RPMI7951 (cell line): ENCODE measurements at regions not wholly inside any gene's neighbourhood (a gene's known extent, or its start where the extent isn't known, plus 50 kb on each side); places are given as distances from the start of the nearest gene placed in this dataset.

Source experiments
- DNase-seq: peaks from one replicate; pipeline ENCODE4 v3.0.0-alpha.2; 2012; ENCODE audit warnings: low read depth

GRCh38 chr5:91741764-91742505 is 358.8 kb upstream of the ARRDC3 start:
- DNase-seq, result no peak

GRCh38 chr5:91730026-91730425 is 346.9 kb upstream of the ARRDC3 start:
- DNase-seq, result no peak

- DNase-seq, result no peak
Measured at GRCh38 chr5:91727463-91727862, 344.3 kb upstream of the ARRDC3 start.

- DNase-seq, result no peak
Measured at GRCh38 chr5:91722736-91723467, 339.8 kb upstream of the ARRDC3 start.

GRCh38 chr5:91712718-91713117 is 329.6 kb upstream of the ARRDC3 start:
- no peak for DNase-seq

- DNase-seq, result no peak
Measured at GRCh38 chr5:91707521-91707841, 324.4 kb upstream of the ARRDC3 start.

- no peak for DNase-seq
Measured at GRCh38 chr5:91706785-91707520, 323.8 kb upstream of the ARRDC3 start.

GRCh38 chr5:91703128-91703527 is 320.0 kb upstream of the ARRDC3 start:
- no peak for DNase-seq

- no peak for DNase-seq
Measured at GRCh38 chr5:91699429-91699828, 316.3 kb upstream of the ARRDC3 start.

GRCh38 chr5:91691592-91691991 is 308.5 kb upstream of the ARRDC3 start:
- DNase-seq, result no peak

GRCh38 chr5:91690921-91691320 is 307.8 kb upstream of the ARRDC3 start:
- no peak for DNase-seq

- no peak for DNase-seq
Measured at GRCh38 chr5:91687430-91687829, 304.3 kb upstream of the ARRDC3 start.

GRCh38 chr5:91684625-91685024 is 301.5 kb upstream of the ARRDC3 start:
- DNase-seq, result no peak

GRCh38 chr5:91670563-91670962 is 287.4 kb upstream of the ARRDC3 start:
- DNase-seq, result no peak

- DNase-seq, result no peak
Measured at GRCh38 chr5:91670122-91670521, 287.0 kb upstream of the ARRDC3 start.

GRCh38 chr5:91668261-91668660 is 285.1 kb upstream of the ARRDC3 start:
- DNase-seq, result no peak

- DNase-seq, result no peak
Measured at GRCh38 chr5:91652678-91653077, 269.6 kb upstream of the ARRDC3 start.

- DNase-seq, result no peak
Measured at GRCh38 chr5:91651704-91652103, 268.6 kb upstream of the ARRDC3 start.

- DNase-seq, result no peak
Measured at GRCh38 chr5:91645347-91645746, 262.2 kb upstream of the ARRDC3 start.

- DNase-seq, result no peak
Measured at GRCh38 chr5:91643797-91644196, 260.7 kb upstream of the ARRDC3 start.

GRCh38 chr5:91642581-91642980 is 259.5 kb upstream of the ARRDC3 start:
- DNase-seq, result no peak

- peak; percentile 34 for DNase-seq
Measured at GRCh38 chr5:91641730-91642350, 258.7 kb upstream of the ARRDC3 start.
